HL-60/S4 treated with phorbol 12-myristate 13-acetate at 8.2 ng/mL for 4 days and 3 days (cell line): ENCODE measurements at regions not wholly inside any gene's neighbourhood (a gene's known extent, or its start where the extent isn't known, plus 50 kb on each side); places are given as distances from the start of the nearest gene placed in this dataset.

ENCODE experiments used
- in situ Hi-C: fragments of 300-500 bp; cut with MboI; formaldehyde crosslinking; loops from 2 replicates; pipeline ENCODE4 v1.15.0; 2022; ENCODE audit warnings: low sequenced_read_pairs

GRCh38 chr13:84917252-84917878 lies 881.9 kb downstream of the SLITRK6 start:
- in situ Hi-C loops: loop anchor here (25.0 kb wide), 1 partner anchor 895 kb away; no protein-coding TSS in a partner anchor

DNA sequence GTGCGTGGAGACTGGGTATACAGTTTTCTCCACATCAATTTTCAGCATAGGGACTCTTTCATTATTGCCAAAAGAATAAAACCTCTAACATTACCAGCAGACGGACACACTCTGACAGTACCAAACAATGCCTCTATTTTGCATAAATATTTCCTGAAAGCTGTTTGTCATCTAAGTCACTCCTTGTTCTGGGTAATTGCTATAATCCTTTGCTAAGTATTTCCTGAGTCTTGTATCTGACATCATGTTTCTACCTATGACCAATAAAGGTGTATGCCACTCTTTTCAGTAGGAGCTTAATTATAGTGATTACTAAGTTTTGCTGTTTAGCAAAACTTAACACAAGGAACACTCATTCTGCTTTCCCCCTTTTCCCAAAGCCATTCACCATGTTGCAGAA lies 886.5 kb downstream of the SLITRK6 start:
- in situ Hi-C loops: loop anchor here (25.0 kb wide), 1 partner anchor 900 kb away; no protein-coding TSS in a partner anchor

- in situ Hi-C loops: loop anchor here (25.0 kb wide), 1 partner anchor 902 kb away; no protein-coding TSS in a partner anchor
Observed at GRCh38 chr13:84910423-84910822, 888.8 kb downstream of the SLITRK6 start.

GRCh38 chr13:84903391-84903790 lies 895.8 kb downstream of the SLITRK6 start:
- in situ Hi-C loops: loop anchor here (25.0 kb wide), 1 partner anchor 909 kb away; no protein-coding TSS in a partner anchor

- in situ Hi-C loops: loop anchor here (25.0 kb wide), 1 partner anchor 910 kb away; no protein-coding TSS in a partner anchor
Observed at GRCh38 chr13:84902243-84902642, 897.0 kb downstream of the SLITRK6 start.

- in situ Hi-C loops: no loop called here
Observed at GRCh38 chr13:84896128-84896527, 903.1 kb downstream of the SLITRK6 start.

DNA sequence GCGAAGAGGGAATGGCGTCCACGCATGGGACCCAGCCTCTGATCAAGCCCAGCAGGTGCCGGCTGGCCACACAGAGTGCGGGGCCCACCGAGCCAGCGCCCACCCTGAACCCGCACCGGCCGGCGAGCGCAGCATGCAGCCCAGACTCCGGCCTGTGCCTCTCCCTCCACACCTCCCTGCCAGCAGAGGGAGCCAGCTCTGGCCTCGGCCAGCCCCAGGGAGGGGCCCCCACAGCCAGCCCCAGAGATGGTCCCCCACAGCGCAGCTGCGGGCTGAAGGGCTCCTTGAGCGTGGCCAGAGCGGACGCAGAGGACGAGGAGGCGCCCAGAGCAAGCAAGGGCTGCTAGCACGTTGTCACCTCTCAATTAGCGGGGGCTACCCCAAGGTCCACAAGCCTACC lies 904.5 kb downstream of the SLITRK6 start:
- in situ Hi-C loops: no loop called here

DNA sequence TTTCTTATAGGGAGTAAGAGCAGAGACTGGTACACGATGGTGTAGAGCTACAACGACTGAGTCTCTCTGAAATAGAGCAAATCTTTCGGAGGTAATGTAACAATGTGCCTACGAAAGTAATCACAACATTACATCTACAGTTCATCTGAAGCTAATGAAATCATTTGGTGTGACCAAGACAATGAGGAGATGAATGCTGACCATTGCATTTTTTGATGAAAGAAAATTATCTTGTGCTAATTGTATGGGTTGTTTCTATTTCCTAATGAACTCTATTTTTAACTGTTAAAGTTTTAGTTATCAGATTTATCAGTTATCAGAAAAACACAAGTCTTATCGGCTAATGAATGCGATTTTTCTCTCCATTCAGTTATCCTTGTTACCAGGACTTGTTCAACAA lies 913.4 kb downstream of the SLITRK6 start:
- in situ Hi-C loops: no loop called here

- in situ Hi-C loops: no loop called here
Observed at GRCh38 chr13:84873951-84874350, 925.3 kb downstream of the SLITRK6 start.

- in situ Hi-C loops: no loop called here
Observed at GRCh38 chr13:84870190-84870589, 929.0 kb downstream of the SLITRK6 start.

GRCh38 chr13:84867246-84867645 lies 932.0 kb downstream of the SLITRK6 start:
- in situ Hi-C loops: no loop called here

DNA sequence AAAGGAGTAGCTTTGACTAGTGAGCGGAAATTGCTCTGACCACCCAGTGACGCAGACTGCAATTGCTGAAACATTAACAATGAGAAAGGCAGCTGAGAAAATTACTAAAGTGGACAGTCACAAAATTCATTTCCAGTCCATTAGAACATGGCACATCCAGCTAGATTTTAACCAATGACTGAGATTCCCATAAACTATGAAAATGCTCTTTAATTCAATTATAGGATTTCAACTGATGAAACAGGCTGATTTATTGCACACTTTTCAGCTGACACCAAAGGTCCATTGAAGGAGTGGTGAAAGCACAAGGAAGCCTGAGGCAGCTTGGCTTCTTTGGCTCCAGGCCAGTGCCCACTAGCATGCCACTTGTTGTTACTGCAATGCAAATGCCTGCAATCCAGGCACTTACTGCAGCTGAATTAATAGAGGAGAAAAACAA lies 933.4 kb downstream of the SLITRK6 start:
- in situ Hi-C loops: no loop called here

DNA sequence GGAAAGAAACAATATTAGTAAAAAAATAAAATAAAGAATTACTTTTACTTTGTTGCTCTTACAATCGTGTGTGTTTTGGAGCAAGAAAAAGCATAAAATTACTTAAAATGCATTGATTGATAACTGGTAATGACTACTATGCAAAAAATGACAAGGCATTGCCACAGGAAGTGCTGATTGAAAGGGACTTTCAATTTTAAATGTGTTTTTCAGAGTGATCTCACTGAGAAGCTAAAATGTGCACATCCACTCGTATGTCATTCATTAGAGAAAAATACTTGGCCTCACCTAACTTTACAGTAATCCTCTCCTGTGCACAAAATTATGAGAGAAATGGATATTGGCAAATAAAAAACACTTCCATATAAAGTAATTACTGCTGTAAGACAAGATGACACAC lies 934.9 kb downstream of the SLITRK6 start:
- in situ Hi-C loops: no loop called here

- in situ Hi-C loops: no loop called here
Observed at GRCh38 chr13:84847107-84847506, 952.1 kb downstream of the SLITRK6 start.

- in situ Hi-C loops: no loop called here
Observed at GRCh38 chr13:84845907-84846619, 953.2 kb downstream of the SLITRK6 start.

DNA sequence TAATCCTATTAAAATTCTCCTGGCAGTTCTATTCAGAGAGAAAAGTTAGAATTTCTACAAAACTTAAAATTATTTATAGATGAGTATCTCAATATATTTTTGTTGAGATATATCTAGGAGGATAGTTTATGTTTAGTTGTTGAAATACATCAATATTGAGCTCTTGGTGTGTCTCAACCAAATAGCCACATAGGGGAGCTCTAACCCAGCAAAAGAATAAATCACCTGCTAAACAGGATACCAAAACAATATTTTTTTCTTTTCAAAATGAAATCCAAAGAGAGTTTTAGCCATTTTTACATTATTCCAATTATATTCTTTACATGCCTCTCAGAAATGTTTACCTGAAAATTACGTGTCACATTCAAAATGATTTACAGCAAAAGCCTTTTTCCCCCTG lies 954.7 kb downstream of the SLITRK6 start:
- in situ Hi-C loops: no loop called here

DNA sequence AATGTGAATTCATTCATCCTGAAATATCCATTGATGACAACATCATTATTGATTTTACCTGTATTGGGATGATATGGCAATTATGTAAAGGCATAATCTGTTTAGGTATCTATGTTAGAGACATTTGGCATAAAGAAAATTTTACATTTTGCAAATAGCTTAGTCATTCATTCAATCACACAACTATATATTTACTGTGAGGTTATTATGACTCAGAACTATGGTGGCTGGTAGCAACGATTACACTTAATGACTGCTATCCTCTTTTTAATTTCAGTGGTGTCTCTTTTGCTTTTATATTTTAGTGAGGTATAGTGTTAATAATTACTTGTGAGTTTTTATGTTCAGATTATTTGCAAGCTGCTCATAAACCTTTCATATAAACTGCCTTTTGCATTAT lies 955.9 kb downstream of the SLITRK6 start:
- in situ Hi-C loops: no loop called here

DNA sequence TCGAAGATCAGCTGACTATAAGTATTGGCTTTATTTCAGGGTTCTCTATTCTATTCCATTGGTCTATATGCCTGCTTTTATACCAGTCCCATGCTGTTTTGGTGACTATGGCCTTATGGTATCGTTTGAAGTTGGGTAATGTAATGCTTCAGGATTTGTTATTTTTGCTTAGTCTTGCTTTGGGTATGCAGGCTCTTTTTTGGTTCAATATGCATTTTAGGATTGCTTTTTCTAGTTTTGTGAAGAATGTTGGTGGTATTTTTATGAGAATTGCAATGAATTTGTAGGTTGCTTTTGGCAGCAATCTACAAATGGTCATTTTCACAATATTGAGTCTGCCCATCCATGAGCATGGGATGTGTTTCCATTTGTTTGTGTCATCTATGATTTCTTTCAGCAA lies 951.9 kb upstream of the SLITRK1 start:
- in situ Hi-C loops: no loop called here

DNA sequence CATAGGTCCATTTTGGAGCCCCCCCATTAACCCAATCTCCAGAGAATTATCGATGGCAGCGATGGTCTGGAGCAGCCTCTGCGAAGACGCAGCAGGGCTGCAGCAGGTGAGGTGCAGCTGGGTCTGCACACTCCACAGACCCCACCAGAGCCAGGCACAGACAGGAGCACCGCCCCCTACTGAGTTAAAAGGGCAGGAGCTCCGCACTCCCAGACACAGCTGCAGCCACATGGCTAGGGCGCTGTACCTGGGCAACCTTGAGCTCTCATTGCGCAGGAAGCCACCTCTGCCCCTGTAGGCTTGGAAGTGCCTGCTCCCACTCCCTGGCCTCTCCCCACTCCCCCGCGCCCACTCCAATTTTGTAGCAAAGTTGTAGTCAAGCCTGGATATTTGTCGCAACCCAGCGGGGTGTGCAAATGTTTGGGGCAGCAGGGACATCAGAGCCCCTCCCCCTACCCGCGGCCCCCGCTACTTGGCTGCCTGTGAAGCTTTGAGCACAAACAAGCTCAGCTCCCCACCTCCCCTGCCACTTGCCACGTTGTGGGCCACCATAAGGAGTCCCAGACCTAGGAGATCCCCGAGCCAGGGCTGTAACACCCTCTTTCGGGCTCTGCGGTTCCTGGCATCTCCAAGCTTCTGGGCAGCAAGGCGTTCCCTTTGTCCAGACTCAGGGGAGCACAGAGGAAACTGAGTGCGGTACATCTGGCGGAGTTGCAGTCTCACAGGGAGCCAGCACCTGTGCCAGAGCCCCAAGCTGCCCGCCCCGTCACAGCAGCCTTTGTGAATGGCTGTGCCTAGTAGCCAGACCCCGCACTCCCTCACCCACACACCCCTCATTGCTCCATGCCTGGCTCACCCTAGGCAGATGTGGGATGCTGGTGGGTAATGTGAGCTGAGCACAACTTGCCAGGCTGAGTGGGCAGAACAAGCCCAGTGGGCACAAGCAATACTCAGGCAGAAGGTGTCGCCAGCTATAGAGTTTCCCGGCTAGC lies 949.7 kb upstream of the SLITRK1 start:
- in situ Hi-C loops: no loop called here

GRCh38 chr13:84823528-84823927 lies 941.3 kb upstream of the SLITRK1 start:
- in situ Hi-C loops: no loop called here

GRCh38 chr13:84821261-84821660 lies 939.0 kb upstream of the SLITRK1 start:
- in situ Hi-C loops: no loop called here
